H9 (cell line): ENCODE measurements at regions not wholly inside any gene's neighbourhood (a gene's known extent, or its start where the extent isn't known, plus 50 kb on each side); places are given as distances from the start of the nearest gene placed in this dataset.

Experiments
- DNase-seq: peaks from one replicate; pipeline ENCODE4 v3.0.0-alpha.2; 2017
- H2AFZ ChIP-seq: one replicate; pipeline ENCODE4 v1.6.1; 2013; ENCODE audit warnings: mild to moderate bottlenecking, low read length, control low read depth, moderate library complexity
- H2AK5ac ChIP-seq: 2 replicates; pipeline ENCODE4 v1.6.1; 2013; ENCODE audit warnings: low read length, control low read depth, mixed read lengths; ENCODE audit not compliant: insufficient read length
- H2BK120ac ChIP-seq: one replicate; pipeline ENCODE4 v1.6.1; 2013; ENCODE audit warnings: low read depth, mild to moderate bottlenecking, low read length, control low read depth, inconsistent platforms; ENCODE audit not compliant: poor library complexity, severe bottlenecking
- H2BK12ac ChIP-seq: 2 replicates; pipeline ENCODE4 v1.6.1; 2013; ENCODE audit warnings: low read length, control low read depth, mixed read lengths, low read depth; ENCODE audit not compliant: insufficient read length
- H2BK15ac ChIP-seq: 2 replicates; pipeline ENCODE4 v1.6.1; 2013; ENCODE audit warnings: low read depth, low read length, control low read depth
- H2BK20ac ChIP-seq: one replicate; pipeline ENCODE4 v1.6.1; 2013; ENCODE audit warnings: low read depth, mild to moderate bottlenecking, low read length, control low read depth, inconsistent platforms; ENCODE audit not compliant: poor library complexity, severe bottlenecking
- H2BK5ac ChIP-seq: 2 replicates; pipeline ENCODE4 v1.6.1; 2013; ENCODE audit warnings: low read length, control low read depth, mixed read lengths; ENCODE audit not compliant: insufficient read length
- H3K14ac ChIP-seq: 2 replicates; pipeline ENCODE4 v1.6.1; 2013; ENCODE audit warnings: low read length, control low read depth; ENCODE audit not compliant: insufficient read depth
- H3K18ac ChIP-seq: 2 replicates; pipeline ENCODE4 v1.6.1; 2013; ENCODE audit warnings: low read depth, mild to moderate bottlenecking, mixed read lengths, low read length, control low read depth; ENCODE audit not compliant: insufficient read length
- H3K23ac ChIP-seq: 2 replicates; pipeline ENCODE4 v1.6.1; 2013; ENCODE audit warnings: low read length, control low read depth, mixed read lengths, low read depth; ENCODE audit not compliant: insufficient read length
- H3K23me2 ChIP-seq: 2 replicates; pipeline ENCODE4 v1.6.1; 2013; ENCODE audit warnings: low read depth, mild to moderate bottlenecking, mixed read lengths, low read length, control low read depth; ENCODE audit not compliant: insufficient read length, poor library complexity, severe bottlenecking
- H3K27ac ChIP-seq: 2 replicates; pipeline ENCODE4 v1.5.1; 2013; ENCODE audit warnings: low read length, control low read depth, mixed read lengths, low read depth; ENCODE audit not compliant: insufficient read length
- H3K27me3 ChIP-seq: 2 replicates; pipeline ENCODE4 v1.6.1; 2013; ENCODE audit warnings: low read length, control low read depth, inconsistent platforms; ENCODE audit not compliant: insufficient read depth
- H3K4ac ChIP-seq: 2 replicates; pipeline ENCODE4 v1.6.1; 2013; ENCODE audit warnings: low read depth, mild to moderate bottlenecking, control low read depth, inconsistent platforms, low read length, moderate library complexity
- H3K4me1 ChIP-seq: 2 replicates; pipeline ENCODE4 v1.6.1; 2013; ENCODE audit warnings: low read length, control low read depth, inconsistent platforms; ENCODE audit not compliant: insufficient read depth
- H3K4me2 ChIP-seq: 2 replicates; pipeline ENCODE4 v1.6.1; 2013; ENCODE audit warnings: low read length, control low read depth, mixed read lengths; ENCODE audit not compliant: insufficient read length, insufficient read depth
- H3K56ac ChIP-seq: 2 replicates; pipeline ENCODE4 v1.6.1; 2013; ENCODE audit warnings: low read depth, mild to moderate bottlenecking, mixed read lengths, low read length, control low read depth; ENCODE audit not compliant: insufficient read length
- H3K79me1 ChIP-seq: 2 replicates; pipeline ENCODE4 v1.6.1; 2013; ENCODE audit warnings: low read depth, mild to moderate bottlenecking, moderate library complexity, low read length, control low read depth, inconsistent platforms; ENCODE audit not compliant: insufficient read depth, poor library complexity, severe bottlenecking
- H3K79me2 ChIP-seq: 2 replicates; pipeline ENCODE4 v1.6.1; 2013; ENCODE audit warnings: low read length, control low read depth, inconsistent platforms; ENCODE audit not compliant: insufficient read depth
- H3K9ac ChIP-seq: 2 replicates; pipeline ENCODE4 v1.6.1; 2013; ENCODE audit warnings: low read length, control low read depth, mixed read lengths; ENCODE audit not compliant: insufficient read length; ENCODE audit errors: extremely low read depth
- H3K9me3 ChIP-seq: one replicate; pipeline ENCODE4 v1.6.1; 2013; ENCODE audit warnings: low read depth, low read length, inconsistent platforms; ENCODE audit not compliant: control insufficient read depth
- H3T11ph ChIP-seq: one replicate; pipeline ENCODE4 v1.6.1; 2013; ENCODE audit warnings: mild to moderate bottlenecking, low read length, control low read depth, inconsistent platforms
- H4K20me1 ChIP-seq: one replicate; pipeline ENCODE4 v1.6.1; 2013; ENCODE audit not compliant: control insufficient read depth, insufficient read length, insufficient read depth
- H4K5ac ChIP-seq: 2 replicates; pipeline ENCODE4 v1.6.1; 2013; ENCODE audit warnings: low read depth, mild to moderate bottlenecking, mixed read lengths, low read length, control low read depth; ENCODE audit not compliant: insufficient read length
- H4K8ac ChIP-seq: replicated peaks from 2 replicates; pipeline ENCODE4 v1.6.1; 2013; ENCODE audit warnings: low read length, control low read depth, mixed read lengths, low read depth; ENCODE audit not compliant: insufficient read length
- H4K91ac ChIP-seq: 2 replicates; pipeline ENCODE4 v1.6.1; 2013; ENCODE audit warnings: low read depth, mild to moderate bottlenecking, moderate library complexity, mixed read lengths, low read length, control low read depth; ENCODE audit not compliant: insufficient read length
- H3K27ac Mint-ChIP-seq, 3 experiments: 2 replicates in 2 of 3; 3 replicates in 1 of 3; pipeline ENCODE4 v1.8.0; 2020 to 2021; ENCODE audit warnings: mixed read lengths in 3 of 3, mild to moderate bottlenecking in 1 of 3, moderate library complexity in 1 of 3
- H3K27me3 Mint-ChIP-seq: 2 replicates; pipeline ENCODE4 v1.8.0; 2021; ENCODE audit warnings: low read depth, mild to moderate bottlenecking, moderate library complexity, mixed read lengths
- H3K36me3 Mint-ChIP-seq, 3 experiments: 2 replicates in 2 of 3; 3 replicates in 1 of 3; pipeline ENCODE4 v1.8.0; 2020 to 2021; ENCODE audit warnings: low read depth in 3 of 3, mixed read lengths in 3 of 3; ENCODE audit not compliant: insufficient read depth in 1 of 3
- H3K4me1 Mint-ChIP-seq, 2 experiments: 2 replicates each; pipeline ENCODE4 v1.8.0; 2020; ENCODE audit warnings: mixed read lengths in 2 of 2
- H3K4me3 Mint-ChIP-seq, 2 experiments: 2 replicates in 1 of 2; 3 replicates in 1 of 2; pipeline ENCODE4 v1.8.0; 2020 to 2021; ENCODE audit warnings: mild to moderate bottlenecking in 2 of 2, mixed read lengths in 2 of 2, moderate library complexity in 1 of 2
- H3K9me3 Mint-ChIP-seq, 2 experiments: 2 replicates in 1 of 2; 3 replicates in 1 of 2; pipeline ENCODE4 v1.8.0; 2020; ENCODE audit warnings: mild to moderate bottlenecking in 2 of 2, mixed read lengths in 2 of 2, moderate library complexity in 1 of 2
- CTCF ChIP-seq: fragments of 200-600 bp; sonication (generic); conservative IDR thresholded peaks from 3 replicates; pipeline ENCODE4 v1.8.0; 2021; ENCODE audit warnings: antibody characterized with exemption, mild to moderate bottlenecking

DNA sequence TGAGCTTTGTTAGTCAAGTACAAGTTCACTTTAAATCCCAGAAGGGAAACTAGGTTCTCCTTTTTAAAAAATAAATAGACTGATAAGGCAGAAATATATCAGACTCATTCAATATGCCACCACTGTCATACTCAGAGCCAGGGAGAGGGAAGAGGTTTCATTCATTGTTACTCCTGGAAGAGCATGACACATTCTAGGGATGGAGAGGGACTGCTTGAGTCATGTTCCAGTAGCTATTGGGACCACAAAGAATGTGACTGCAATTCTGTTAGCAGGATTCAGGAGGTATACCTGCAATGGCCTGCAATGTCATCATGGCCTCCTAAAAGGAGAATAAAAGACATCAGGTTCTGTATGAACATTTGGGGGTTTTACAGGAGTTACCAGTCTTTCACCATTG, 167.6 kb downstream of the TFAP2B start:
- no peaks in the 10 kb centered on the region for H4K20me1 ChIP-seq
- no peak overlapping the region for H4K5ac ChIP-seq
- H3K9ac ChIP-seq, result no peak overlapping the region
- H2AK5ac ChIP-seq, result no peak overlapping the region
- Mint-ChIP-seq H3K4me1 (no peaks in the 10 kb centered on the region), H3K9me3 (no peaks in the 10 kb centered on the region; a peak in 1 of 5 replicates), H3K27me3 (no peaks in the 10 kb centered on the region; the same call in 1 of the 2 replicates), H3K4me3 (no peak overlapping the region), H3K36me3 (no peaks in the 10 kb centered on the region), H3K27ac (no peak overlapping the region)
- H3K4me1 ChIP-seq, result no peaks in the 10 kb centered on the region
- no peak overlapping the region for H3K14ac ChIP-seq
- no peak for TF ChIP-seq CTCF
- H2BK12ac ChIP-seq, result no peak overlapping the region
- no peak overlapping the region for H3K56ac ChIP-seq
- H3K79me1 ChIP-seq, result no peaks in the 10 kb centered on the region
- no peak overlapping the region for H2BK15ac ChIP-seq
- no peak overlapping the region for H3K4ac ChIP-seq
- no peaks in the 10 kb centered on the region for H3K27me3 ChIP-seq
- H2BK20ac ChIP-seq, result no peak overlapping the region
- H3K27ac ChIP-seq, result no peak overlapping the region
- H2BK5ac ChIP-seq, result no peak overlapping the region
- H3K23ac ChIP-seq, result no peak overlapping the region
- no peak for DNase-seq
- no peak overlapping the region for H3K18ac ChIP-seq
- H3K23me2 ChIP-seq, result no peaks in the 10 kb centered on the region
- H2AFZ ChIP-seq, result no peak overlapping the region
- H2BK120ac ChIP-seq, result no peak overlapping the region
- H4K8ac ChIP-seq, result no peak overlapping the region
- H3T11ph ChIP-seq, result no peak overlapping the region
- no peak overlapping the region for H3K4me2 ChIP-seq
- no peak overlapping the region for H4K91ac ChIP-seq
- no peaks in the 10 kb centered on the region for H3K9me3 ChIP-seq
- H3K79me2 ChIP-seq, result no peaks in the 10 kb centered on the region
